GM19372 (cell line): ENCODE measurements at regions not wholly inside any gene's neighbourhood (a gene's known extent, or its start where the extent isn't known, plus 50 kb on each side); places are given as distances from the start of the nearest gene placed in this dataset.
"Not testable (repeated sequence)": the region's sequence is repeated elsewhere in the genome, so short reads cannot be mapped to it uniquely, and the experiment has no call there.

Experiments
- ATAC-seq: cut with Tn5 transposase; IDR thresholded peaks from one replicate; pipeline ENCODE4 v1.9.1; 2021; ENCODE audit warnings: mild to moderate bottlenecking, low read depth, moderate library complexity; ENCODE audit not compliant: unreplicated experiment

- ATAC-seq: peak; percentile 95
Measured at GRCh38 chr9:66764799-66765493, 135.6 kb upstream of the ZNF658 start.

- not testable (repeated sequence) for ATAC-seq
Measured at GRCh38 chr9:66765531-66765930, 135.0 kb upstream of the ZNF658 start.

- not testable (repeated sequence) for ATAC-seq
Measured at GRCh38 chr9:66771504-66771903, 129.0 kb upstream of the ZNF658 start.

DNA sequence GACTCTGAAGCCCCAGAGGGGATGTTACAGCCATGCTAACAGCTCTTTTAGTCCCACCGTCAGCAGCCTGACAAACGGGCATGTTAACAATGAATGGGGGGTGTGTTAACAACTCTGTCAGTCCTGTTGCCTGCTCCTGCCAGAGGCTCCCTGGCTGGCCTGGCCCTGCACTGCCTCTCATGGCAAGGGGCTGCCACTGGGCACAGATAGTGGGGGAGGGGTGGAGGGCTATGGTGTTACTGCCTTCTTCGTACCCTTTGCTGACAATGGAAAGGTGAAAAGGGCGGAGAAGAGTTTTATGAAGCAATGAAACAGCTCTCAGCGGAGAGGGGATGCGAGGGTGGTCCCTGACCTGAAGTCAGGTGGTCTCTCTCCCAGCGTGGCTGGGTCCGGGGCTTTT lies 125.9 kb upstream of the ZNF658 start:
- not testable (repeated sequence) for ATAC-seq

DNA sequence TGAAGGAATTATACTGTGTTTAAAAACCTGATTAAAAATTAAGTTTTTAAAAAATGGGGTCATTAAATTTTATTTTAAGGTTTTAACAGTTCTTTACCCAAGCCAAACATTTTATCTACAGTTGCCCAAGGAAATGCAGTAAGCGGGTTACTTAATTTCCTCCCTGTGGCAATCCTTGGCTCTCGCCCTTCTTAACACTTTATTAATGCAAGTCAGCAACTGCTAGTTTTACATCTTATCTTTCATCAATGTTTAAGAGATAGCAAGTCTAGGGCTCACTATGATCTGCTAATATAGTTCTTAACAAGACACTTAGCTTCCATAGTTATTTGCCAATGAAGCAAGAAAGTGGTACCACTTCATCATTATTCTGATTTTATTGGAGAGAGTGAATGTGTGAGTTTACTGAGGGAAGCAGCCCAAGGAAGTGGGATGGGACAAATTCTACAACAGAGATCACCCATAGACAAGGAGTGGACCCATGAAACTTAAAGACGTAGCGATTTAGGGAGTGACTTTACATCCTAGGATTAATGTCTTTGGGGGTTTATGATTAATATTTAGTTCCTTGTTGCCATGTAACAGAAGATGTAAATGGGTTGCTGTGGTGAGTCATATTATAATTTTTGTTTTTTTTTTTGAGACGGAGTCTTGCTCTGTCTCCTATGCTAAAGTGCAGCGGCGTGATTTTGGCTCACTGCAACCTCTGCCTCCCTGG lies 120.4 kb upstream of the ZNF658 start:
- ATAC-seq: not testable (repeated sequence)

DNA sequence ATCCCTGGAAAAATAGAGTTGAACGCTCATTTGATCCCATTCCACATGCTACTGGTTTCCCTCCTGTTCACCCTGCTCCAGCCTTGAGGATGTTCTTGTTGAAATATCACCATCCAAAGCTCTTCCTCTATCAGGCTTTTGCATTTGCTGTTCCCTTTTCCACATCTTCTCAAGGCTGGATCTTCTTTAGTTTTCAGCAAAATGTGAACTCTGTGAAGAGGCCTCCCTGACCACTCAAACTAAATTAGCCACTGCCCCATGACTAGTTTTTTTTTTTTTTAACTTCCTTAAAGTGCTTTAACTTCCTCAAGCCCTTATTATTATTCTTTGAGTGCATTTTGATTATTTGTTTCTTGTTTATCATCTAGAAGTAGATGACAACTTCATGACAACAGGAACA lies 119.3 kb upstream of the ZNF658 start:
- not testable (repeated sequence) for ATAC-seq

GRCh38 chr9:66782010-66782409 lies 118.5 kb upstream of the ZNF658 start:
- not testable (repeated sequence) for ATAC-seq

DNA sequence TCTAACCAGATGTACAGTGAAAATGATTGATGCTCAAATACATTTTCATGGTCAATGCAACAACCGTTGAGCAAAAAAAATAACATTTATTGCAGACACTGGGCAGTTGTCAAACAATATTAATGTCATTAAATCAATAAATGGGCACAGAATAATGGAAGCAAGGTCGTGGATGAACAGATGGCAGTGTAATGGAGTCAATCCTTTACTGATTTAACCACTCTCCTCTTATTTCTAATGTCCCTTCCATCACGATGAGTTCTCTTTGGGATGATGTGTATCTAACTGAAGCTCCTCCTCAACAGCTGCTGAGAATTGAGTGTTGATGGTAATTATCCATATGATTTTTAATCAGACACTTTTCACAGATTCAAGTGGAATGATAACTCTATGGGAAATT lies 114.9 kb upstream of the ZNF658 start:
- ATAC-seq: not testable (repeated sequence)

DNA sequence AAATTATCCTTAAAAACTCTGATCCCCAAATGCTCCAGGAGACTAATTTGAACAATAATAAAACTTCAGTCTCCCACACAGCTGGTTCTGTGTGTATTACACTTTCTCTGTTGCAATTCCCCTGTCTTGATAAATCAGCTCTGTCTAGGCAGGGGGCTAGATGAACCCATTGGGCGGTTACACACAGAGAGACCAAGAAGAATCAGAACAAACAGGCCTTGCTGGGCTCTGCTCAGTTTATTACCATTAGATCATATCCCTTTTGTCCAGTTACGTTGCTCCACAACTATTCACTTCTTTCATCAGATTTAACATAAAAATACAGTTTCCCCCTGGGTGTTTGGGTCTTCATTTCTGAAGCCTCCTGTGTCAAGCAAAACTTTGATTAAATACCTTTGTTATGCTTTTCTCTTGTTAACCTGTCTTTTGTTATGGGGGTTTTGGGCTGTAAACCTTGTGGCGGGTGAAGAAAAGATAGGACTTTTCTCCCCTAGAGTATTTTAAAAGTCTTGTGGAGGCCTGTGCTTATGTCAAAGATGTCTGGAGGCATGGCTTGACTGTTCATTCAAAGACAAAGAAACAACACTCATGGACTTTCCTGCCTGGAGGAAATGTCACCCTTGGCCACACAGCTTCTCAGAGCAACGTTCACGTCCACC lies 109.3 kb upstream of the ZNF658 start:
- ATAC-seq: not testable (repeated sequence)

DNA sequence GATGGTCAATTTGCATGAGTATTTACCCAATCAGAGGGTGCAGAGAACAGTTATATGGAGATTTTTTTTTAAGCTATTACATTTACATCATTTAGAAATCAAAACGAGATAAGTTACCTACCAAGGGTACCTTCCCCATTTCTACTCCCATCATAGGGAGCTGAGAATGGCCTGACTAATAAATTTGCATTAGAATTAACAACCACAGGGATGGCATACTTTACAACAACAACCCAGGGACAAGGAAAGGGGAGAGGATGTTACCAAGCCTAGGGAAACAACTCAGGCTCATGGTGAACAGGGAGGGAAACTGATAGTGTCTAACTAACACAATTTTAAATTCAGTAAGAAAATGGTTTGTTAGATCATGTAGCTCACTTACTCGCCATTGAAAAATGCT lies 105.8 kb upstream of the ZNF658 start:
- ATAC-seq: not testable (repeated sequence)

GRCh38 chr9:66795723-66796503 lies 104.6 kb upstream of the ZNF658 start:
- ATAC-seq: not testable (repeated sequence)

DNA sequence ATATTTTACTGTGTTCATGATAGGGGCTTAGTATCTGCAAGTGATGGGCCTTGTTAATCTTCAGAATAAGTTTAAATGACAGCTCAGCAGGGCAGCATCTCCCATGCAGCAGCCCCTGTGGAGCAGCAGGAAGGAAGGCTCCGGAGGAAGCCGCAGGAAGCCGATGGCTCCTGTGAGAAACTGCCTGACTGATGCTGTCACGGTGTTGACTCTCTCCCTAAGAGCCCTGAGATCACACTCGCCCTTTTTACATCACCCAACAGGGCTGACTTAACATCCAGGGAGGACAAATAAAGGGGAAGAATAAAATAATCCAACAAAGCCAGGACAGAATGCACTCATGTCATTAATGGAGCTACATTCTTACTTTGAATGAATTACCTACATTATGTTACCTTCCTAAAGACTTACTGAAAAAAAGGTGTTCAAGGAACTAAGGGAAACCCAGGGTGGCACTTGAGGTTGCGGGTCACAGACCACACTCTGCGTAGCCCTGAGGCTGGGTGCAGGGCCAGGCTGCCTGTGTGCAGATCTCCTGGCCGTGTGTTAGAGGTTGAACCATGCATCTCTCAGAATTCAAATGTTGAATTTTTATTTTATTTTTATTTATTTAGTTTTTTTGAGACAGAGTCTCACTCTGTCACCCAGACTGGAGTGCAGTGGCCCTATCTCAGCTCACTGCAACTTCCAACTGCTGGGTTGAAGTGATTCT lies 102.5 kb upstream of the ZNF658 start:
- not testable (repeated sequence) for ATAC-seq

DNA sequence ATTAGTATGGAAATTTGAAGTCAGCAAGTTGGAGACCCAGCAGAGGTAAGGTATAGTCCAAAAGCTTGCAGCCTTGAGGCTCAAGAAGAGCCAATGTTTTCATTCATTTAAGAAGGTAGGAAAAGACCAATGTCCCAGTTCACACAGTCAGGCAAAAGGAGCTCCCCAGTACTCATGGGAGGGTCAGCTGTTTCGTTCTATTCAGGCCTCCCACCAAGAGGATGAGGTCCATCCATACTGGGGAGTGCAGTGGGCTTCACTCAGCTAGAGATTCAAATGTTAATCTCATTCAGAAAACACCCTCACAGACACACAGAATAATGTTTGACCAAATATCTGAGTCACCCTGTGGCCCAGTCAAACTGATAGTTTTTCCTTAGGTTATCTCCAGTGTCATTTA lies 96.9 kb upstream of the ZNF658 start:
- ATAC-seq: not testable (repeated sequence)

- ATAC-seq: not testable (repeated sequence)
Measured at GRCh38 chr9:66810247-66810646, 90.3 kb upstream of the ZNF658 start.

GRCh38 chr9:66812367-66812766 lies 88.2 kb upstream of the ZNF658 start:
- ATAC-seq: not testable (repeated sequence)

GRCh38 chr9:66812967-66813366 lies 87.6 kb upstream of the ZNF658 start:
- not testable (repeated sequence) for ATAC-seq

GRCh38 chr9:66814038-66814437 lies 86.5 kb upstream of the ZNF658 start:
- not testable (repeated sequence) for ATAC-seq

DNA sequence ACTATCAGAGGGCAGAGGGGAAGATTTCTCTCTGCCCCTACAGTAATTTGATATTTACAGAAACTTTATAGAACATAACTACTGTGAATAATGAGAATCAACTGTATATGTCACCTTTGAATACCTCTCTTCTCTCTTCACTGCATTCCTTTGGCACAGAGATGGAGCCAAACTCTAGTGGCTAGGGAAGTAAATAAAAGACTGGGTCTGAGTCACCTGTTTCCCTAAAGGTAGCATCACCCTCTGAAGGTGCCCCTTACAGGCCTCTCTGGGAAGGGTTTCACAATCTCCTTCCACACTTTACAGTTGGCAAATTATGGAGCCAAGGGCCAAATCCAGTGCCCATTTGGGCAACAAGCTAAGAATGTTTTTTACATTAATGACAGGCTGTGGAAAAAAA lies 81.0 kb upstream of the ZNF658 start:
- ATAC-seq: not testable (repeated sequence)

- ATAC-seq: not testable (repeated sequence)
Measured at GRCh38 chr9:66820014-66820660, 80.4 kb upstream of the ZNF658 start.
